G401 (cell line): ENCODE measurements at regions not wholly inside any gene's neighbourhood (a gene's known extent, or its start where the extent isn't known, plus 50 kb on each side); places are given as distances from the start of the nearest gene placed in this dataset.

Source experiments
- DNase-seq: peaks from one replicate; pipeline ENCODE4 v3.0.0-alpha.2; 2015; ENCODE audit warnings: low spot score
- in situ Hi-C: cut with HindIII; loops from 2 replicates; pipeline ENCODE4 v1.10.0; 2016; ENCODE audit warnings: low sequenced_read_pairs, mixed read lengths

DNA sequence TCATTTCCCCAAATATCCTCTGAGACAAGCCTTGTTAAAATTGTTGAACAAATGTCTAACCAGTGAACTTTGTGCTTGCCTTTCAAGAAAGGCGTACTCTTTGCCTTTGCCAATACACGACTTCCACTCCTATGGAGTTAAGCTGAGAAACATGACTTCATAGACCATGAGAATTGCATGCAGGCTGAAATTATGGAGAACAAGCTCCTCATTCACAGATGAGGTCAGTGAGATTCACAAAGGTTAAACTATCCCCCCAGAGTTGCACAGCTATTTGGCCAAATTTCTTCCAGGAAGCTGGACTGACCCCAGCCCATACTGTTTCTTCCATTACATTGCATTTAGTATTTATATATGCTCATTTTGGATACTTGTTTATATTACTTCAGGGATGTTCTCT lies 221.4 kb upstream of the SEMA3C start:
- in situ Hi-C loops = no loop called here
- DNase-seq = no peak

- no peak for DNase-seq
These were observed 220.0 kb upstream of the SEMA3C start for GRCh38 chr7:81138870-81139269.

DNA sequence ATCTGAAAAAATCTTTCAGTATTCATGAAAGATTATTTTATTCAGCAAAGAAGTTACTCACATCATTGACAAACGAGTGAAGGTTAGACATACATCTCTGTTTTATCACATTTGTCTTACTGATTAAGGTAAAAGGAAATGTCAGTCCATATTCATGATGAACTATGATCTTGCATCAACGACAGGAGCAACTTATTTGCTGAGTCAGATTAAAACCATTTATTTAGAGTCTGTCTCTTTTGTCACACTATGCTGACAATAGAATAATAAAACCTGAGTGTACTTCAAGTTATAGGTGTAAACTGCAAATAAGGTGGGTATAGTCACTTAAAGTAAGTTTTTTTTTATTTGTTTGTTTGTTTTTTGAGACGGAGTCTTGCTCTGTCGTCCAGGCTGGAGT lies 216.5 kb upstream of the SEMA3C start:
- in situ Hi-C loops = no loop called here
- no peak for DNase-seq

More at GRCh38 chr7:81138870-81139269, 220.0 kb upstream of the SEMA3C start:
- in situ Hi-C loops = no loop called here

DNA sequence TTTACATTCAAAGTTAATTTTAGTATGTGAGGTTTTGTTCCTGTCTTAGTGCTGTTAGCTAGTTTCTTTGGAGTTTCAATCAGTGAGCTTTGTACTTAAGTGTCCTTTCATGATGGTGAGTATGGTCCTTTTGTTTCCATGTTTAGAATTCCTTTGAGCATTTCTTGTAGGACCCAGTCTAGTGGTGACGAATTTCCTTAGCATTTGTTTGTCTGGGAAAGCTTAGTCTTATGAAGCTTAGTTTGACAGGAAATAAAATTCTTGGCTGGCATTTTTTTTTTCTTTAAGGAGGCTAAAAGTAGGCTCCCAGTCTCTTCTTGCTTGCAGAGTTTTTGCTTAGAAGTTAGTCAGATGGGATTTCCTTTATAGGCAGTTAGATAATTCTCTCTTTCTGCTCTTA lies 209.2 kb upstream of the SEMA3C start:
- in situ Hi-C loops = no loop called here
- DNase-seq = no peak

- no peak for DNase-seq
- in situ Hi-C loops = no loop called here
These were observed 202.0 kb upstream of the SEMA3C start for GRCh38 chr7:81120803-81121202.

DNA sequence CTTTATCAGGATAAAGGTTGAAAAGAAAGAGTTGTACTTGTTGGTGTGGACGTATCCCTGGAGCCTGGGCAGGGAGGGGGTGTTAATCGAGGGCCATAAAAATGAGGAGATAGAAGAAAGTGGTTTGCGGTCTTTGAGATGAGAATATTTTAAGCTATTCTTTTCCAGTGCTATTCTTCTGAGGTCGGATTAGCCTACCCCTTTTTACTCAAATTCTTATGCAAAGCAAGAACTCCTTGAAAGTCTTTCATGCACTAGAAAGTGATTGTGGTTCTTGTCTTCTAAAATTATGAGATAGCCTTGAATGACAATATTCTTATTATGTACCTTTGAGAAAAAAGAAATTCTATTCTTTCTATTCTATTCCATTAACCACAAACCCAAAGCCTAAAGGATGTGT lies 201.3 kb upstream of the SEMA3C start:
- in situ Hi-C loops = no loop called here
- DNase-seq = no peak

DNA sequence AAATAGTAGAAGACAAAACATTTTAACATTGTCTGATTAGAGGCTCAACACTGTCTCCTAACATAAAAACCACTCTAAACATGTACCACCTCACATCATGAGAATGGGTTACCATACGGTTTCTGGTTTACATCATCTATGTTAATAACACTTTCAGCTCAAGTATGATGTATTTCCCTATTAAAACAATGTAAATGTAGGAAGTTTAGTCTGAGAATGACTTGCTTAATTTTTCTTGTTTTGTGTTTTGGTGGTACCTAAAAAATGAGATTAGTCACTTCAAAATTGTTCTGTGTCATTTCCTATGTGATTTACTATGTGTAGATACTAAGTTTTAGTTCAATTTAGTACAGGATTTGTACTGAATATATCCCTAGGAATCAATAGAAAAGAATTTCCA lies 195.8 kb upstream of the SEMA3C start:
- no peak for DNase-seq
- in situ Hi-C loops = no loop called here

DNA sequence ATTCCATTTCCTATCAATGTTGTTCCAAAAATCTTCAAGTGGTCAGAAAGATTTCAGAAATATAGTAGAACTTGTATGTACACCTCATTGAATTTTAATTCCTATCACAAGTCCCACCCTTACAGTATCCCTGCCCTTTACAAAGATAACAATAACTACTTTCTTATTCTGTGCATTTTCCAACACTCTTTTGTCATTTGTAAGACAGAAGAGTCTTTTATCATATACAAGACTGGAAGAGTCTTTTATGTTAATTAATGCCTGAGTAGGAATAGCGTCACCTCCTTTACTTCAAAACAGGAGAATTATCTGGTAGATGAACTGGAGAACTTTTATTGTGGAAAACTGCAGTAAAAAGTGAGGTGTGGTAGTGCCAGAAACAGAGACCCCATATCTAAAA lies 193.9 kb upstream of the SEMA3C start:
- DNase-seq = no peak
- in situ Hi-C loops = no loop called here

GRCh38 chr7:81111781-81112540 lies 193.1 kb upstream of the SEMA3C start:
- no peak for DNase-seq
- in situ Hi-C loops = no loop called here

- DNase-seq = no peak
- in situ Hi-C loops = no loop called here
These were observed 192.5 kb upstream of the SEMA3C start for GRCh38 chr7:81111358-81111757.

GRCh38 chr7:81110673-81111072 lies 191.8 kb upstream of the SEMA3C start:
- in situ Hi-C loops = no loop called here
- no peak for DNase-seq

- DNase-seq = no peak
- in situ Hi-C loops = no loop called here
These were observed 179.4 kb upstream of the SEMA3C start for GRCh38 chr7:81098213-81098612.

GRCh38 chr7:81094952-81095351 lies 176.1 kb upstream of the SEMA3C start:
- DNase-seq = no peak
- in situ Hi-C loops = no loop called here

DNA sequence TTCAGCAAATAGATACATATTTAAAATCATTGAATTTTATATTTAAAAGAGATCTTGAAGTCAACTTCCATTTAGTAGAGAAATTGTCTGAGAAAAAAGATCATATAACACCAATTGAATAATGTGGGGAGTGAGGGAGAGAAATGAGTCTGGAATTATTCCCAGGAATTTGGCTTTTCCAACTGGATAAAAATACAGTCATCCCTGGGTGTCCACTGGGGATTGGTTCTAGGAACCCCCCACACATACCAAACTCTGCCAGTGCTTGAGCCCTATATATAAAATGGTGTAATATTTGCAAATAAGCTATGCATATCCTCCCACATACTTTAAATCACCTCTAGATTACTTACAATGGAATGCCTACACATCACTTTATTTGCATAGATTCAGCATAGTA lies 162.8 kb upstream of the SEMA3C start:
- DNase-seq = no peak
- in situ Hi-C loops = no loop called here

GRCh38 chr7:81080553-81080952 lies 161.7 kb upstream of the SEMA3C start:
- in situ Hi-C loops = no loop called here
- no peak for DNase-seq

DNA sequence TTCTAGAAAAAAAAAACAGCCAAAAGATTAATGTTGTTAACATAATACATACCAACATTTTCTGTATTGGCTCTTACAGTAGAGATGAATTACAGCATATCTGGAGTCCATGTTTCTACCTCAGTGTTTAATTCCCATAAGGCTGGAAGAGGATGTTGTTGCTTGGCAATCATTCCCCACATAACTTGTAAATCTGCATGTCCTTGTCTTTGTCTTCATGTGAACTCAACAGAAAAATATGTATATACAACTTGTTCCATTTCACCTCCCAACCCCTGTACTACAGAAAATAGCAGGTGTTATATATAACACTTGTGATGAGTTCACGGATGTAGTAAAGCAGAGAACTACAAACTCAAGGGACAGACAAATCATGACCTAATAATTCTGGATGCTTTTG lies 160.9 kb upstream of the SEMA3C start:
- in situ Hi-C loops = no loop called here
- DNase-seq = no peak

GRCh38 chr7:81075150-81075549 lies 156.3 kb upstream of the SEMA3C start:
- in situ Hi-C loops = no loop called here
- no peak for DNase-seq

GRCh38 chr7:81074406-81074805 lies 155.6 kb upstream of the SEMA3C start:
- in situ Hi-C loops = no loop called here
- DNase-seq = no peak

GRCh38 chr7:81073931-81074251 lies 155.0 kb upstream of the SEMA3C start:
- in situ Hi-C loops = no loop called here
- DNase-seq = no peak

GRCh38 chr7:81070956-81071355 lies 152.1 kb upstream of the SEMA3C start:
- DNase-seq = no peak
- in situ Hi-C loops = no loop called here

- in situ Hi-C loops = no loop called here
- no peak for DNase-seq
These were observed 147.9 kb upstream of the SEMA3C start for GRCh38 chr7:81066797-81067196.

- DNase-seq = no peak
- in situ Hi-C loops = no loop called here
These were observed 145.6 kb upstream of the SEMA3C start for GRCh38 chr7:81064426-81064825.
